Embryonic facial prominence (tissue), 1 donor: ENCODE measurements at regions not wholly inside any gene's neighbourhood (a gene's known extent, or its start where the extent isn't known, plus 50 kb on each side); places are given as distances from the start of the nearest gene placed in this dataset.

ENCODE experiments used
- DNase-seq: peaks from one replicate; pipeline ENCODE4 v3.0.0-alpha.2; 2016; ENCODE audit errors: extremely low spot score

DNA sequence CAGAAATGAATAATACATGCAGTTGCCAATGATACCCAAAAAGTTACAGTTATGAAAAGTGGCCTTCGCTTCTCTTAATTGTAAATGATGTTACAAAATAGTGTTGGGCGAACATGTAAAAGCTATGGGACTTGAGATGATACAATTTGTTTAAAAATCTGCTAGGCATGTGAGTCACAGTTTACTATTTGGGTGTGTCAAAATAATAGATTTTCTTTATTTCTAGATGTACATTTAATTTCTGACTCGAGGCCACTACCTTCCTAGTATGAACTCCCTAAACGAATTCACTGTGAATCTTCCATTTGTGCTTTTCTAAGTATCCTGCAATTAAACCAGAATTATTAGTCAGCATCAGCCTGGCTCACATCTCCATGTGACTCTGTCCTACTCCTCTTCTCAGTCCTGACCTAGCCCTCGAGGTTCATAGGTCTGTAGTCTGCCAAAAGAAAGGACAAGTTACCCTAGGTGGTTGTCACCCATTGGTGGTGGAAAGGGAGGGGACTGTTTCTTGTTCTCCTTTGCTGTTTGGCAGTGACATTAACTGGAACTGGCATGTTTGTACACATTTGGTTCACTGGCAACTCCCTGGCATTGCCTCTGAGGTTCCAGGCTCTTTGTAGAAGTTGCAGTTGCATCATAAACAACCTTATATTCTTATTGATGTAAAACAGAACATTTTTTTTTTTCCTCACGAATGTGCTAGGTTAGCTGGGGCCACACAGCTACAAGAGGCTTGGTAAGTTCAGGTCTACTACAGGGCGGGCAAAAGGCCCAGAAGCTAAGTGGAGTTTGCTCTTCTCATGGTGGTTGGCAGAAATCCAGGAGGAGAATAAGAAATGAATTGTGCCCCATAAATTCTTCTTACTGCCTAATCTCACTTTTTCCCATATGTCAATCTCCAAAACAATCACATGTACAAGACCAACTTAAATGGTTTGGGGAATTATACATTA lies 746.5 kb upstream of the ADAMTS5 start:
- DNase-seq = no peak

DNA sequence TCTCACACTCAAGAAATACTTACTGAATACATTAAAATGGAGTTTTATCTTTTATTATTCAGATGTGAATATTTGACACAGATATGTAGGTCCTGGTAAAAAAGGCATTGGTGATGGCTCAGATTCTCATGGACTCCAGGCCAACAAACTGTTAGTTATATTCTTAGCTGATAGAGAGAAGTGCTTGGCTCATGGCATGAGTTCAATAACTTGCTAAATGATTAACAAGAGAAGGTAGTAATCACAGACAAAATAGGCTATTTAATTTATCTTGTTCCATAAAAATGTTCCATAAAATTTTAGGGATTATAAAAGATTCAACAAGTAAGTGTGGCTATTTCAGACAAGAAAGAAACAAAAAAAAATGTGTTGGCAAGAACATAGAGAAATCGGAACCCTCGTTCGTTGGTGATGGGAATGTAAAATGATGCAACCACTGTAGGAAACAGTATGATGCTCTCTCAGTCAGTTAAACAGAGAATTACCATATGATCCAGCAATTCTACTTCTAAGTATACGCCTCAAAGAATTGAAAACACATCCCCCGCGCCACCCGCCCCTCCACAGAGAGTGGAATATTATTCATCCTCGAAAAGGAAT lies 737.8 kb upstream of the ADAMTS5 start:
- DNase-seq = no peak

DNA sequence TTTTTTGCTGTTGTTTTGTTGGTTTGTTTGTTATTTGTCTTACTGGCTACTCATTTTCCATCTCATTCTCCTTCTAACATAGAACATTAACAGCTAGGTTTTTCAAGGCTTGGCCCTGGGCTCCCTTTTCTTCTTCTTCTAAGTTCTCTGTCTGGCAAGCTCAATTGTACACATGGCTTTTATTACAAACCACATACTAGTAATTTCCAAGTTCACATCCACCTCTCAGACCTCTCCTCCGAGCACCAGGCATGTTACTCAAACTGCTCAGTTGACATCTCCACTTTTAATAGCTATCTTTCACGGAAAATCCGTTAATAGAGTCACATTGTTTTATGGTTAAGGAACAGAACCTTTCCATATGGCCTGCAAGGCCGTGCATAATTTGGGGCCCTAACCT lies 736.9 kb upstream of the ADAMTS5 start:
- no peak for DNase-seq

DNA sequence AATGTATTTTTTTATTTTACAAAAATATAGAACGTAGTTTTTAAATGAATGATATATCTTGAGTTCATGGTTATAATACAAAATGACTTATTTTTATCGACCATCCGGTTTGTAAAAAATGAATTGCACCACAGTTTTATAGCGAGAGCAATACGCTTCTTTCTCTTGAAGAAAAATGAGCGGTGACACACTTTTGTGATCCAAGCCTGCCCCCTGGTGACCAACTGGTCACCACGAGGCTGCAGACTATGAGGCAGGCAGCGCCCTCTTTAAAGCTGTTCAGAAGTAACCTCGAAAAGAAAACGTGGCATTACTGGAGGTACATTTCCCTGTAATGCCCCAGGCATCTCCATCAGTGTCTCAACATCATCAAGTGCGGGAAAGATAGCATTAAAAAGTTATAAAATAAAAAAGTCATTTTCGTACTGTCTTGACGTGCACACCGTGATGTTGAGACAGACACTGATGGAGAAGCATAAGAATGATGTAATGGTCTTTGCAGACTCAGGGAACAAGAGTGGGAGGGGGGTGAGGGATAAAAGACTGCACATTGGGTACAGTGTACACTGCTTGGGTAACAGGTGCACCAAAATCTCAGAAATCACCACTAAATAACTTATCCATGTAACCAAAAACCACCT lies 734.2 kb upstream of the ADAMTS5 start:
- DNase-seq = peak; percentile 68

DNA sequence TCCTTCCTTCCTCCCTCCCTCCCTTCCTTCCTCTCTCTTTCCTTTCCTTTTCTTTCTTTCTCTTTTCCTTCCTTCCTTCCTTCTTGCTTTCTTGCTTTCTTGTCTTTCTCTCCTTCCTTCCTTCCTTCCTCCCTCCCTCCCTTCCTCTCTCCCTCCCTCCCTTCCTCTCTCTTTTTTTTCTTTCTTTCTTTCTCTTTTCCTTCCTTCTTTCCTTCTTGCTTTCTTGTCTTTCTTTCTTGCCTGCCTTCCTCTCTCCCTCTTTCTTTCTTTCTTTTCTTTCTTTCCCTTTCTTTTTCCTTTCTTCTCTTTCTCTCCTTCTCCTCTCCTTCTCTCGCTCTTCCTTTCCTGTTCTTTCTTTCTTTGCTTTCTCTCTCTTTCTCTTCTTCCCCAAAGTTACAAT lies 728.4 kb upstream of the ADAMTS5 start:
- no peak for DNase-seq

DNA sequence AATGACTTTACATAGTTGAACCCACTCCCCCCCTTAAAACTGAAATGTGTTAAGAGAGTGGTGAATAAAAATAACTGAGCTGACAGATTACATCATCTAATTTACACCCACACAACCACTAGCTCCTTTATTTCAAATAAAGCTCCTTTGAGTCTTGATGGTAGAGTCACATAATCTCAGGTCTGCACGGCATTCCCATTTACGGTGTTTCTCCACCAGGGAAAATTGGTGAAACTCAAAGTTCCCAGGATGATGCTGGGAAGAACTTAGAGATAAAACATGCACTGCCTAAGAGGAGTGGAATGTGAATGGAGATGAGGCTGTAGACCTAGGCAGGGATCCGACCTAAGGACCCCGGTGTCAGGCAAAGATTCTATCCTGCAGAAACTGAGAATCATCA lies 727.8 kb upstream of the ADAMTS5 start:
- no peak for DNase-seq

DNA sequence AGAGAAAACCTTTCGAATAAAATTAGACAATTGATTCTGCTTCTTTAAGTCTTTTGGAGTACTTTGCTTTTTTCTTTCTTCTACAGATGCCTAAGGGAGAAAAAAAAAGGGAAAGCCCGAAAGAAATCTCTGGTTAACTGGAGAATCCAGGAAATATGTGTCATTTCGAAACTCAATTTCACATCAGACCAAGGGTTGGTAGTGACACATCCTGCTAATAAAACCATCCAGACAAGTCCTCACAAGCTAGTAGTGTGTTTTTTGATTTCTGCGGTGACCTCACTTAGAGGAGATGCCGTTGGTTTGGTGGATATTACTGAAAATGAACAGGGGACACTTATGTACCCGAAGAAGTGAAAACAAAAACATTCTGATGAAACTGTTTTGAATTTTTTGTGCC lies 726.5 kb upstream of the ADAMTS5 start:
- DNase-seq = no peak

DNA sequence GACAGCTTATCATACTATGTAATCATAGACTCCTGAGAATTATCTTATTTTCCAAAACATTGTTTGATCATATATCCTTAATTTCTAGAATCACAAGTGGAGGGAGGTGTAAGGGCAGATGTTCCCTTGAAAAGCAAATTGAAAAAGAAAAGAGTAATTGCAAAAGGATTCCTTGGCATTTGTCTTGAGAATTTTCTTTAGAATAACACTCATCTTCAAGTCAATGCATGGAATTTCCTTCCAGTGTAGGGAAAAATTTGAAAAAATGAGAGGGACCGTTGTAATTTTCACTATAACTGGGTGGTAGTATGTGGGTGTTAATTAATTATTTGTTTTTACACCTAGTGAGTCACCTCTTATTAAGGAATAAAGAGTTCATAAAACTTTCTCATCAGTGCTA lies 724.6 kb upstream of the ADAMTS5 start:
- no peak for DNase-seq

DNA sequence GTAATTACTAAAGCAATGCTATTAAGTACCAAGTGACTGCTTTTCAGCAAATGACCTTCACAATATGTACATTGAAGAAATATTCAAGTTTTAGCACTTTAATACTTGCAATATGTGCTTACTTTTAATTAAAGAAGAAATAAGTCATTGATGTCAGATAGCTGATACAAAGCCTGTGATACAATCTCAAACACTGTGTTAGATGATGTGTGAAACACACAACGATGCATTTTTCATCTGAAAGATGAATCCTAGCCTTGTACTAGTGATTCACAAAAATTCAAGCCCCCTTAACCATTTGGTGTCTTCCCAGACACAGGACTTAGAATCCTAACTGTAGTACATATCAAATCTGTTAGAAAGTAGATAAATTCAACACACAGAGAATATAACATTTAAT lies 724.1 kb upstream of the ADAMTS5 start:
- no peak for DNase-seq

DNA sequence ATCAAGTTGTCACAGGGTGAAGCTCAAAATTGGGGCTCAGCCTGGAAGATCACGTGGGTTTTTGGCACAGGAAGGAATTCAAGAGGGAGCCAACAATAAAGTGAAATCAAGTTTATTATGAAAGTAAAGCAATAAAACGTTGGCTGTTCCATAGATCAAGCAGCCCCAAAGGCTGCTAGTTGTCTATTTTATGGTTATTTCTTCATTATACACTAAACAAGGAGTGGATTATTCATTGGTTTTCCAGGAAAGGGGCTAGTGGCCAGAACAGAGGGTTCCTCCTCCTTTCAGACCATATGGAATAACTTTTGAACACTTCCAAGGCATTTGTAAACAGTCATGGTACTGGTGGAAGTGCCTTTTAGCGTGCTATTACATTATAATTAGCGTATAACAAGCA lies 723.5 kb upstream of the ADAMTS5 start:
- no peak for DNase-seq

DNA sequence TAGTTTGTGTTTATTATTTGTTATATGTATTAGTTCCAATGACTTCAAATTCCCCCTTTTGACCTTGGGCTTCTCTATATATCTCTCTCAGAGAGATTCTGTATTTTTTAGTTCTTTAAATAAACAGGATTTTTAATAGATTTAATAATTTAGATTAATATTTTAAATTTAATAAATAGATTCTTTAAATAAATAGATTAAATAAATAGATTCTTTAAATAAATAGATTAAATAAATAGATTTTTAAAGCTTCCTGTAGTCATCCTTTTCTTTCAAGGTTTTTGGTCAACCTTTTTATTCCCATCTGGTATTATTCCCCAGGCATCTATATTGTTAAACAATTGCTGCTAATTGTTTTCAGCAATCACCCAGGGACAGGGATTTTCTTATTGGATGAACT lies 721.9 kb upstream of the ADAMTS5 start:
- no peak for DNase-seq

DNA sequence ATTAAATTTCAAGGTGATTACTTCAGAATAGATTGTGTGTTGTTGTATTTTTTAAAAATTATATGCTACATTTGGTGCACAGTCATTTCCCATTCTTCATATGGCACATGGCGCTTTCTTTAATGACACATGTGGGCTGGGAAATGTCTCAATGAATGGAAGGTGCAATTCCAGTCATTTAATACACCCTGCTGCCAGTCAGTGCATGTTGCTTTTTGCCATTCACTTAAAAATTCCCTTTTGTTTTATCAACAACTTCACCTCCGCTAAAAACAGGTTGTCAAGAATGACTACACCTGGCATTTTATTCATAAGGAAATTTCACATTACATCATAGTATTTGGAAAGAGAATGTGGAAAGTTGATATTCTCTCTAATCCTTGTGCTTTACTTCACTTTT lies 716.4 kb upstream of the ADAMTS5 start:
- DNase-seq = no peak

DNA sequence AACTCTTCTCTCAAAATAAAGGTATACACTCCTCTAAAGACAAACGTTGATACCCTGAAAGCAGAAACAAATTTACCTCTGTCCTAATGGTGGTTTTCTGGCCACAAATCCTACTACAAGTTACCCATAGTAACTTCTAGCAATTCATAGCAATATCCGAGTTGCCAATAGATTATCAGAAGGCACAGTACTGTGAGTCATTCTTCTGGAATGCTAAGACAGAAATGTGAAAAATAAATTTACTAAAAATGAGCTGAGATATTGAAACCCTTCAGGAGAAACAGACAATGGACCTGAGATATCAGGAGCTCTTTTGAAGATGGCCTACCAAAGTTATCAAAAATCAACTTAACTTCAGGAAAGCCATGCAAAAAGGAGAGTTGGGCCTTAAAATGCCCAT lies 715.0 kb upstream of the ADAMTS5 start:
- no peak for DNase-seq

DNA sequence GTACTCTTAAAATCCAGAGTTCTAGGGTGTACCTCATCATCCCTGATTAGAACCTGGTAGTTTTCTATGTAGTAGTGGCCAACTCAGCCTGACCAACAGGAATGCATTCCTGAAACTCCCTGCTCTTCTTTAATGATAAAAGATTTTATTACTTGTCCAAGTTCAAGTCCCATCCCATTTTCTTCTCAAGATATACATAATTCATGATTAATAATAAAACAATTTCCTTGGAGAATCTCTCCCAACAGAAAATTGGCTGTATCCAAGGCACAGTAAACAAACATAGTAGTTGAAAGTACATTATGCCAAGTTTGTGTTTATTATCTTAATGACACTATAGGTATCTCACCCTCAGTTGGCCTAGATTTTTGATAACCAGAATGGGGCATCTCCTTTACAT lies 714.1 kb upstream of the ADAMTS5 start:
- no peak for DNase-seq

DNA sequence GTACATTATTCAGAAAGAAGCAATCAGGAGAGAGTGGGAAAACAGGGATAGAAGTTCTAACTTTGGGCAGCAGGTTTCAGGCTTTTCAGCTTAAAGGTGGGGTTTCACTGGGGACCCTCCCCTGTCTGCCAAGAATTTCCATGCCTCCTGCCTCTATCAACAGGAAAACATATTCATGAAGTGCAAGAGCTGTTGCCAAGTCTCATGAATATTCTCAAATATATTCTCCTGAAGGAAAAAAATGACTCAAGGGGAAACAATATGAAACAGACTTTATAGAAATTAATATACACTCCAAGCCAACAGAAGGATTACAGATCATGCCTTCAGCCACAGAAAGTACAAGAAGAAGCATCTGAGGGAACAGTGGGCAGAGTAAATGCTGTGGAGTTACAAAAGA lies 713.3 kb upstream of the ADAMTS5 start:
- no peak for DNase-seq

DNA sequence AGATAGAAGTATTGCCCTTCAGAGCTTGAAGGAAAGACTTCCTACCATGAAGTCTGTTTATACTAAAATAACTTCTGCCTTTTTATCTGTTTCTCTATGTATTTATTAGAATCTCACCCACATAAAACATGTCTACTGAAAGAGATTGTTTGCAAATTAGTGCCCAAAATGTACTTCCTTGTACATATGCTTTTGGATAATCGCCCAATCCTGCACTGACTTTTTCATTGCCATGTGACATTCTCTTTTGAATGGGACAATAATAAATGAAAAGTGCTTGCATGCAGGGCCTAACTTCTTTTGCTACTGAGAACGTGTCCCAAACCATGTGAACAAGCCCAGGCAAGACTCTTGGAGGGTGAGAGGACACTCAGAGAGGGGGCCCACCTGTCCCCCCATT lies 711.6 kb upstream of the ADAMTS5 start:
- DNase-seq = no peak

DNA sequence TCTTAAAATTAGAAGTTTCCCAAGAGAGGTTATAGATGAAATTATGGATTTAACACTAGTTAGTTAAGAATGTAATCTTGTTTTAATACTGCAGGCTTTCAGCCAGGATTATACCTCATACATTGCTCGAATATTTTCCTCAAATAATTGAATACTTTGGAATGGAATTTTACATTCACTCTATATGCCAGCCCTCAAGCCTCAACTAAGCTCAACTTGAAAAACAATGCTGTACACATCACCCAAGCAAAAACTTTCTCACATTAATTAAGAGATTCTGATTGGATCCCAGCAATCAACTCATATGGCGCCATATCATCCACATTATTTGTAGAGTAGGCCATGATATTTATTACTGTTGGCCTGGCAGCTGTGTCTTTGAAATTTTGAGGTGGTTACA lies 710.7 kb upstream of the ADAMTS5 start:
- no peak for DNase-seq

DNA sequence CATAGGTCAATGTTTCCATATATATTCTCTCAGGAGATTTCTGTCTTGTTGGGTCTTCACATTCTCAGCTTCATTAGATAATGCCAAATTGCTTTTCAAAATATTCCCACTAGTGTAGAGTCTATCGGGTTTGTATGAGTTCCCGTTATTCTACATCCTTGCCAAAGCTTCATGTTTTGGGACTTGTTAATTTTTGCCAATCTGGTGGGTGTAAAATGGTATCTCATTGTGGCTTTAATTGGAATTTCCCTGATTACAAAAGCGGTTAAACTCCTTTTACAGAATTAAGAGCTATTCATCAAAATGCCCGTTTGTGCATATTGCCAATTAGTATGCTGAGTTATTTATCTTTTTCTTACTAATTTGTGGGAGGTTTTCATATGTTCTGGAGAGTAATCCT lies 708.4 kb upstream of the ADAMTS5 start:
- DNase-seq = no peak

DNA sequence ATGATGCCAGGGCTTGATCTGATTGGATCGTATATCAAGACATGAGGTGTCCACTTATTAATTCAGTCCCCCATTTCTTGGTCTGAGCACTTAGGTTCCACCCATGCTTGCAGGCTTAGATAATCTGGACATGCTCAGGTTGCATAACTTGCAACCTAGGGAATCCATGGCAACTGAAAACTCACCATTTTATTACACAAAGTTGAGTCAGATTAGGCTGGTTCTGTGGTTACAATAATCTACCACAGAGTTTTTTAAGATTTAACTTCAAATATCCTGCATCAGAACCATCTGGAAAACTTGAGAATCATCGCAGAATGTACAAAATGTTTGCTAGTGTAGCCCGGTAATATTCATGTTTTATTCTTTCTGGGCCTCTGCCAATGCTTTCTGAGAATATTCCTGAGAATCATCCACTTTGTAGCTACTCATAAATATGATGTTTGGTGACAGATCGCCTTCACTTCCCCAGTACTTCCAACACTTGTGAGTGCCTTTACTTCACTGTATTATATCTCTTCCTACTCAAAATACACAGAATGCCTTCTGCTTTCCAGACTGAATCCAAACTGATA lies 707.2 kb upstream of the ADAMTS5 start:
- DNase-seq = no peak

DNA sequence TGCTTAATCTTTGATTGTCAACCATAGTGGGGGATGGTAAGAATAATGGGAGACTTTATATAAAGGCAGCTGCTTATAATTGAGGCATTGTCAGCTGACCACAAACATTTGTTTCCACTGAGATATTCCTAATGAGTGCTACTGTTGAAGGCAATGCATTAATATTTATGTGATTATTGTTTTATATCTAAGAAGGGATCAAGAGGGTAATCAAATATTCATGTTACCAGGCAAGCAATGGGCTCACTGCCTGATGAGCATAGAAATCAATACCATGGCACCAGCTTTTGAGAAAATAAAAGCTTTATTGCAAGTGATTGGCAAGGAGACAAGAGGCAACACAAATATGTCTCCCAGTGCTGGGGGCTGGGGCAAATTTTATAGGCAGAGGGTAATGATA lies 706.7 kb upstream of the ADAMTS5 start:
- DNase-seq = no peak

DNA sequence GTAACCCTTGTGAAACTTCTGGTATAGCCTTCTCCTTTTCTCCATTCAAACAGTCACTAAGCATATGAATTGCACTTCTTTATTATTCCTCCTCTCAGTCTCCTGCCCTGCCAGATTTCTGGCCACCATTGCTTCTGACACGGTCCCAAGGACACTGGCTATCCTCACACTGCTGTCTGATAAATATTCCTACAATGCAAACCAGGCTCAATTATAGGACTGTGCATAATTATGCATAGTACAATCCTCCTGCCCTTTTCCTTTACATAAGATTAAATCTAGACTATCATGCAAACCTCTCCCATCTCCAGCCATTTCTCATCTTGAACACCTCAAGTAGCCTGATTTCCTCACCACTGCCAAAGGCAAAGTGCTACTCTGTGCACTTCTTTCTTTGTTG lies 704.3 kb upstream of the ADAMTS5 start:
- no peak for DNase-seq

DNA sequence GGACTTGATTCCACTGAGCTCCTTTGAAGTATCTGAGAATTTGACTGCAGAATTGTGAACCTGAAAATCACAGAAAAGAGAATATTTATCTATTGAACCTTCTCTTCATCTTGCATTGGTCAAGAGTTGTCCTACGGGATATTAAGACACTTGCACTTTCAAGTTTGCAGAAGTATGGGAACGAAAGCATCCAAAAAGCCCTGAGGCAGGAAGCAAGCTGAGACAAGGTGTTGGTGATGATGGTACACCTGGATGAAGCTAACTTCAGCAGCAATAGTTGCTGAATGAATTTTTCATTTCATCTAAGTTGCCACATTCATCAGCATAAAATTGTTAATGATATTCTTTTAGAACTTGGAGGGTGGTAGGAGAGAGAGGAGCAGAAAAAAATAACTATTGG lies 686.6 kb upstream of the ADAMTS5 start:
- no peak for DNase-seq

DNA sequence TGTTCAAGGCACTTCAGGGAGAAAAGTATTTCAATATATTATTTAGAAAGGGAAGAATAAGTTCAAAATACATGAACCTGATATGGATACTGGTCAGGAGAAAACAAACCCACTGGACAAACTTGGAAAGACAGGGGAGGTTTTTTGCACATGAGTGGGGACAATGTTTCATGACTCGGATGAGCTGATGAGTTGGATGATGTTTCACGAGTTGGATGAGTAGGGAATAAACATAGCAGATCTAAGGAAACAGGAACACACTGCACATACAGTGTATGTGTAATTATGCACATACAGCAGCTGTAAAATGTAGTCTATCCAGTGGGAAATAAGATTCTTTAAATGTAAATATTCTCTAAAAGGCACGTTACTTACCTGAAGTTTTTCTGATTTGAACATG lies 682.9 kb upstream of the ADAMTS5 start:
- no peak for DNase-seq
